BJ (cell line): ENCODE measurements at regions not wholly inside any gene's neighbourhood (a gene's known extent, or its start where the extent isn't known, plus 50 kb on each side); places are given as distances from the start of the nearest gene placed in this dataset.

Experiments used
- CTCF ChIA-PET: fragments of 350-600 bp; formaldehyde crosslinking; extraction: SDS; loops from one replicate; lab custom pipeline; 2021; ENCODE audit warnings: antibody characterized with exemption, inconsistent platforms; lab: Yijun Ruan, JAX
- POLR2A ChIA-PET: fragments of 300-600 bp; sonication (Branson Sonifier 250); formaldehyde crosslinking; extraction: SDS; loops from one replicate; lab custom pipeline; 2021; ENCODE audit warnings: antibody characterized with exemption; lab: Charles Lee
- DNase-seq: peaks from one replicate; pipeline ENCODE4 v3.0.0-alpha.2; 2011; ENCODE audit warnings: low read depth
- H3K27me3 ChIP-seq: 2 replicates; pipeline ENCODE4 v1.6.0; 2011; ENCODE audit warnings: low read length; ENCODE audit not compliant: control insufficient read depth, insufficient read depth
- H3K36me3 ChIP-seq: 2 replicates; pipeline ENCODE4 v1.5.1; 2011; ENCODE audit warnings: low read length; ENCODE audit not compliant: control insufficient read depth, insufficient read depth
- H3K4me3 ChIP-seq: 2 replicates; pipeline ENCODE4 v1.5.1; 2011; ENCODE audit warnings: low read depth, mild to moderate bottlenecking, control low read depth, low read length
- TF ChIP-seq, protein P1 (sequence below): IDR thresholded peaks from 2 replicates; pipeline ENCODE4 v1.5.1; 2011; ENCODE audit warnings: low read depth, mild to moderate bottlenecking, control low read depth, inconsistent platforms, low read length, moderate library complexity; ENCODE audit not compliant: insufficient read depth

DNA sequence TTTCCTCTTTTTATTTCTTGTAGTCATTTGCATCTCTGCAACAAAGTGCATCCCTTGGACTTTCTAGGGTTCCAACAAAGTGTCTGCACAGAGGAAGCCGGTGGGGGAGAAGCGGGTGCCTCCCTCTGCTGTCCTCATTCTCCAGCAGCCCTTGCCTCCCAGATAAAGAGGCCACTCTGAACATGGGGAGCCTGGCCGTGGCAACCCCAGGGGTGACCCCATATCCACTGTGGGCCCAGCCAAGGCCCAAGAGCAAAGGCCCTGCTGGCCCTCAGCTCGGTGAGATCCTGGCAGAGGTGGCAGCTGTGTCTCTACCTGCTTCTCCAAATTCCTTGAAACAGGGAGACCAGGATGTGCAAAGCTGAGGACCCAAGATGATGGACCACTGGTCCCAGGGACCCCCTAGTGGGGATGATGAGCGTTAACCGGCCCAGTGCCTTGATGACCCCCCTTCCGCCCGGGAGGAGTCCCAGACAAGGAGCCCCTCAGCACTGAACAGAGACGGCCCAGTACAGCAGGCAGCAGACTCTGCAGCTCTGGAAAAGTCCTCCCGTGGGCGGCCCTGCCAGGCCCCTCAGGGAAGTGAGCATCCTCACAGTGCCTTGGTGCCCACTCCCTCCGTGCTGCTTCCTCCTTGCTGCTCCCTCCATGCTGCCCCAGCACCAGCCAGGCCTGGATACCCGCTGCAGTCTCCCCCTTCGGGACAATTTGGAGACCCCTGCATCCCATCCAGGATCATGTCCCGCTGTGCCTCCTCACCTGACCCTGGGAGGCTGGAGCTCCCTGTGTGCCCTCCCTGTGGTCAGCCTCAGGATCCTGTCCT is 62.5 kb downstream of the MRPL36 start:
- Histone ChIP-seq H3K27me3 (no peaks in the 10 kb centered on the region), H3K4me3 (no peak overlapping the region), H3K36me3 (no peaks in the 10 kb centered on the region)
- POLR2A ChIA-PET: no interaction called here
- CTCF ChIA-PET: interaction anchor here (1.1 kb wide), 1 partner anchor 12 kb away, joined by 4 read pairs; no protein-coding TSS in a partner anchor
- DNase-seq: no peak
- TF ChIP-seq, protein P1, sequence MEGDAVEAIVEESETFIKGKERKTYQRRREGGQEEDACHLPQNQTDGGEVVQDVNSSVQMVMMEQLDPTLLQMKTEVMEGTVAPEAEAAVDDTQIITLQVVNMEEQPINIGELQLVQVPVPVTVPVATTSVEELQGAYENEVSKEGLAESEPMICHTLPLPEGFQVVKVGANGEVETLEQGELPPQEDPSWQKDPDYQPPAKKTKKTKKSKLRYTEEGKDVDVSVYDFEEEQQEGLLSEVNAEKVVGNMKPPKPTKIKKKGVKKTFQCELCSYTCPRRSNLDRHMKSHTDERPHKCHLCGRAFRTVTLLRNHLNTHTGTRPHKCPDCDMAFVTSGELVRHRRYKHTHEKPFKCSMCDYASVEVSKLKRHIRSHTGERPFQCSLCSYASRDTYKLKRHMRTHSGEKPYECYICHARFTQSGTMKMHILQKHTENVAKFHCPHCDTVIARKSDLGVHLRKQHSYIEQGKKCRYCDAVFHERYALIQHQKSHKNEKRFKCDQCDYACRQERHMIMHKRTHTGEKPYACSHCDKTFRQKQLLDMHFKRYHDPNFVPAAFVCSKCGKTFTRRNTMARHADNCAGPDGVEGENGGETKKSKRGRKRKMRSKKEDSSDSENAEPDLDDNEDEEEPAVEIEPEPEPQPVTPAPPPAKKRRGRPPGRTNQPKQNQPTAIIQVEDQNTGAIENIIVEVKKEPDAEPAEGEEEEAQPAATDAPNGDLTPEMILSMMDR: no peak

DNA sequence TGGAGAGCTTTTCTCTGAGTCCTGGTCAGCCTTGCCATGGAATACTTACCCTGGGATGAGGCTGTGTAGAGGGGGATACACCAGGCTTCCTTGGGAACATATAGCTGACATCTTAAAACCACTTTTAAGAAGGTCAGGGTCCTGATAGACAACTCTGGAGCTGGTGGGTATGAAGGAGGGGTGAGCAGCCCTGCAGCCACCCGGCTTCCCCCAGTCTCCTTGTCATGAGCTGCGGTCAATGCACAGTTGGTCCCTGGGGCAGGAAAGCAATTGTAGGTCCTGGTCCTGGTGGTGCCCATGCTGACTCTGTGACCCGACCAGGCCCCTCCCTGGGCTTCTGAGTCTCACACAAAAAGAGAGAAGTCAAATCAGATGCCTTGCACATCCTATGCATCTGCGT is 63.6 kb downstream of the MRPL36 start:
- no peak for DNase-seq
- POLR2A ChIA-PET: no interaction called here
- CTCF ChIA-PET: no interaction called here
- H3K36me3 ChIP-seq: no peaks in the 10 kb centered on the region
- no peaks in the 10 kb centered on the region for H3K27me3 ChIP-seq
- TF ChIP-seq, protein P1: no peak
- H3K4me3 ChIP-seq: no peak overlapping the region

DNA sequence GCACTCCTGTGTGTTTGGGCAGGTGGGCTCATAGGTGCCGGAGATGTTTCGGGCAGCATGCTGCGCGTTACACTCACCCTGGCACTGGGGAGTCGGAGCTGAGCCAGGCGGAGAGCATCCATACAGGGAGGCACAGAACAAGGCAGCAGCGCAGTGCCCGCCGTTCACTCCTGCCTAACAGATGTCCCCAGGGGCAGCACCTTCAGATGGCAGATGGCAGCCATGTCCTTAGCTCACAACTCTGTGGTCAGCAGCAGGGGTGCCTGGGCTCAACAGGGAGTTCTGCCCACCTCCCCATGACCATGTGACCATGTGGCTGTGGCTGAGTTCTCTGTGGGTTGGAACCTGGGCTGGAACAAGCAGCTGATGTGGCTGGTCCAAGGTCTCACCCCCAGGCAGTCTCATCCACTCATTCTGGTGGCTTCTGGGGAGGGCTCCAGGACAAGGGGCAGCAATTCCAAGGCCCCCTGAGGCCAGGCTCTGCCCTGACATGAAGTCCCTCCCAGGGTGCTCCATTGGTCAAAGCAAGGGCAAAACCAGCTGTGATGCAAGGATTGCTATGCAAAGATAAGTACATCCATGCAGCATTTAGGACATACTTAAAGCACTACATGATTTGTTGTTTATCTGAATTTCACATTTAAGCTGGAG is 64.2 kb downstream of the MRPL36 start:
- POLR2A ChIA-PET: no interaction called here
- CTCF ChIA-PET: no interaction called here
- H3K36me3 ChIP-seq: no peaks in the 10 kb centered on the region
- H3K27me3 ChIP-seq: no peaks in the 10 kb centered on the region
- DNase-seq: no peak
- H3K4me3 ChIP-seq: no peak overlapping the region
- TF ChIP-seq, protein P1: no peak

DNA sequence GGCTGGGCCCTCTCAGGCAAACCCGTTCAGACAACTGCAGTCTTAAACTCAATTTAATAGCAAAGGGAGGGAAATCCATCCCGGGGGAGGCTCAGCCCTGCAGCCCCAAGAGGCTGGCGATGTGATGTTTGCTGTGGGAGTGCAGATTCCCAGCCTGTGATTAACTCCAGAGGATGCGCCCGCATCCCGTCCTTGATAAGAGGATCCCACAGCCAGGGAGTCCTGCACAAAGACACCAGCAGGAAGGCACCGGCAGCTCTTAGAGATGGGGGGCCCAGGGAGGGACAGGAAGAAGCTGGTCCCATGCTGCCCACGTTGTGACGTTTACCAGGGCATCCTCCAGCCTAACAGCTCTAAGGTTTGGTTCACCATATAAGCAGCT is 64.7 kb downstream of the MRPL36 start:
- H3K36me3 ChIP-seq: no peaks in the 10 kb centered on the region
- POLR2A ChIA-PET: no interaction called here
- DNase-seq: no peak
- TF ChIP-seq, protein P1: no peak
- CTCF ChIA-PET: no interaction called here
- H3K4me3 ChIP-seq: no peak overlapping the region
- no peaks in the 10 kb centered on the region for H3K27me3 ChIP-seq

DNA sequence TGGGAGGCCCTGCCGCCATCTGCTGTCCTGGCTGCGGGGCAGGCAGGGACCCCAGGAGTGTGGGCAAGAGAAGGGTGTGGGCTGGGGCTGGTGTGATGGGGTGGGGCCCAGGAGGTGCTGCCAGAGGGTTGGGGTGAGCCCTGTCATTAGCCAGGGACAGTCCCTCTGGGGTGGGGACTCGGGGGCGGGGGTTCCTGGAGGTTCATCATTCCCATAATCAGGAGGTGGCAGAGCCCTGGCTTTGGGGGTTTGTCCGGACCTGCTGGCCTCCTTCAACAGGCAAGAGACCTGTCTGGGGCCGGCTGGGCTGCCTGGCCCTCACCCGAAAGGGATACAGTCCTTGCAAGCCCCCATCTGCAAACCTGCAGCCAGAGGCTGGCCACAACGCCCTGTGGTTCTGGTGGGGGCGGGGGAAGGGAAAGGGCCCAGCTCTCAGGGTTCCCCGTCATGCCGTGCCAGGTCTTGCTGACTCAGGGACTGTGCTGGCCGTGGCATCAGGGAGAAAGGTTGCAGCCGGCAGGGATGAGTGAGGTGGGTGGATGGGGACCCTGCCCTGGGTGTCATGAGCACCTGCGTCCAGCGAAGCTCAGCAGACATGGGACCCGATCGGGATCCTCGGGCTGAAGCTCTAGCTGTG is 65.2 kb downstream of the MRPL36 start:
- CTCF ChIA-PET: no interaction called here
- H3K36me3 ChIP-seq: no peaks in the 10 kb centered on the region
- TF ChIP-seq, protein P1: no peak
- no peak overlapping the region for H3K4me3 ChIP-seq
- H3K27me3 ChIP-seq: no peaks in the 10 kb centered on the region
- DNase-seq: no peak
- POLR2A ChIA-PET: no interaction called here
